ENCODE measurements at regions not wholly inside any gene's neighbourhood (a gene's known extent, or its start where the extent isn't known, plus 50 kb on each side); places are given as distances from the start of the nearest gene placed in this dataset.

DNA sequence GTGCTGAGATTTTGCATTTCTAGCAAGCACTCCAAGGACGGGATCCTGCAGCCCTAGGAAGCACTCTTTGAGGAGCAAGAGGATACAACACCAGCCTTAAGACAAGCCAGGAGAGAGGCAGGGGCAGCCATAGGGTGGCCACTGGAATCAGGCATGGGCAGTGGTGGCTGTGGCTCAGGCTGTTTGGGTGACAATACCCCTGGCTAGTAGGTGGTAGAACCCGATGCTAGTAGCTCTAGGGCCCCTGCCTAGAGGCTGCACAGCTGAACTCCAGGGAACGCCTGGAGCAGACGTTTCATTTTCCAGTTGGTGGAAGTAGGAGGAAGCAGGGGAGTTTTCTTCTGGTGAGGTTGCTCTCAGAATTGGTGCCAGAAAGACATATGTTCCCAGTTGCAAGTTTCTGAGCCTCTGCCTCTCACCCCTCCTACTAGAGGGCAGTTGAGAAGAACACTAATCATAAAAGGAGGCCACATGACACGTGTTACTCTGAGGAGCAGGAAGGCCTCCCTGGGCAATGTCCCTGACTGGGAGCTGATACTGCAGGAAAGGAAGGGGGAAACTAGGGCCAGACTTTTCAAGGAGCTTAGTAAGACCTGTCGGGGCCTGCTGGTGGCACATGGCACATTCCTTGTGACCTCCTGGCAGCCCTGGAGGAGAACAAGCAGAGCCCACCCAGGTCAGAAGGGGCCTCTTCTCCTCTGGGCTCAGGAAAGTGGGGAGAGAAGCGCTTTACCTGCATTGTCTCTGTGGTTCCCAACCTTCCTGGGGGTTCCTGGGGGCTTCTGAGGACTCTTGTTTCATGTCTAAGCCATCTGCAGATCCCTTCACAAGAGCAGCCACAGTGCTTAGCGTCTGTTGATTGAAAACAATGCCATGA, 56.6 kb upstream of the DRD2 start:
- H3K4me3 ChIP-seq: no peak overlapping the region
- H3K27me3 ChIP-seq (ENCODE audit: insufficient read depth, low read depth): peaks cover 41% of the 10 kb centered on the region
- H2AFZ ChIP-seq: no peak overlapping the region
- H3K4me1 ChIP-seq (replicated peaks; ENCODE audit: insufficient read depth): no peaks in the 10 kb centered on the region
- ChIA-PET CTCF (no interaction called here), POLR2A (ENCODE audit: unreplicated experiment) (no interaction called here)
- TF ChIP-seq, protein P1, sequence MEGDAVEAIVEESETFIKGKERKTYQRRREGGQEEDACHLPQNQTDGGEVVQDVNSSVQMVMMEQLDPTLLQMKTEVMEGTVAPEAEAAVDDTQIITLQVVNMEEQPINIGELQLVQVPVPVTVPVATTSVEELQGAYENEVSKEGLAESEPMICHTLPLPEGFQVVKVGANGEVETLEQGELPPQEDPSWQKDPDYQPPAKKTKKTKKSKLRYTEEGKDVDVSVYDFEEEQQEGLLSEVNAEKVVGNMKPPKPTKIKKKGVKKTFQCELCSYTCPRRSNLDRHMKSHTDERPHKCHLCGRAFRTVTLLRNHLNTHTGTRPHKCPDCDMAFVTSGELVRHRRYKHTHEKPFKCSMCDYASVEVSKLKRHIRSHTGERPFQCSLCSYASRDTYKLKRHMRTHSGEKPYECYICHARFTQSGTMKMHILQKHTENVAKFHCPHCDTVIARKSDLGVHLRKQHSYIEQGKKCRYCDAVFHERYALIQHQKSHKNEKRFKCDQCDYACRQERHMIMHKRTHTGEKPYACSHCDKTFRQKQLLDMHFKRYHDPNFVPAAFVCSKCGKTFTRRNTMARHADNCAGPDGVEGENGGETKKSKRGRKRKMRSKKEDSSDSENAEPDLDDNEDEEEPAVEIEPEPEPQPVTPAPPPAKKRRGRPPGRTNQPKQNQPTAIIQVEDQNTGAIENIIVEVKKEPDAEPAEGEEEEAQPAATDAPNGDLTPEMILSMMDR (conservative IDR thresholded peaks at IDR 0.05): no peak
- no peak for TF ChIP-seq EZH2 (IDR thresholded peaks at IDR 0.05; ENCODE audit: low read depth)
- H3K79me2 ChIP-seq (ENCODE audit: low read depth): no peaks in the 10 kb centered on the region
- no peaks in the 10 kb centered on the region for H3K36me3 ChIP-seq (ENCODE audit: low read depth)
- intact Hi-C loops (cut with micrococcal nuclease; ENCODE audit: unreplicated experiment): loop anchor here (1.0 to 10.0 kb wide), 3 partner anchors 199 to 733 kb away; no protein-coding TSS in a partner anchor
- no TSS peak for BruUV-seq (replicated peaks)
- H3K4me2 ChIP-seq: no peak overlapping the region
- H3K27ac ChIP-seq: no peak overlapping the region
- no peaks in the 10 kb centered on the region for H4K20me1 ChIP-seq (ENCODE audit: insufficient read depth)
- H3K9me2 ChIP-seq (ENCODE audit: insufficient read depth): no peaks in the 10 kb centered on the region
- no peak for DNase-seq
- peaks cover 3% of the 10 kb centered on the region; the same call in 1 of the 2 replicates for H3K9me3 ChIP-seq (ENCODE audit: insufficient read depth, low read depth)
- H3F3A ChIP-seq (ENCODE audit: insufficient read depth, low read depth): no peaks in the 10 kb centered on the region

DNA sequence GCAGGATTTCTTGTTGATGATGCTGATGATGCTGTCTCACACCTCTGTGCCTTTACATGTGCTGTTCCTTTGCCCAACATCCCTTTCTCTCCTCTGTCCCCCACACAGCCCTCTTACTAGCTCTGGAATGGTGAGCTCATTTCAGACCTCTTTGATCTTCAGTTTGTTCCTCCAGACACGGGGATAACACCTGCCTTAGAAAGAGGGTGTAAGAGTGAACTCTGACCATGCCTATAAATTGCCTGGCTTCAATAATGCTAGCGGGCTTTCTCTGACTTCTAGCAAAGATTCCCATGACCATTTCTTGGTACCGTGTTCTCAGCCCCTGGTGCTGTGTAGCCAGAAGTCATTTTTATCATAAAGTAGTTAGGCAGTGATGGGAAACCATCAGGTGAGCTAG, 55.9 kb upstream of the DRD2 start:
- Histone ChIP-seq H3K9me2 (ENCODE audit: insufficient read depth) (no peaks in the 10 kb centered on the region), H3K4me1 (replicated peaks; ENCODE audit: insufficient read depth) (no peaks in the 10 kb centered on the region), H2AFZ (no peak overlapping the region), H3K27ac (no peak overlapping the region), H3K79me2 (ENCODE audit: low read depth) (no peaks in the 10 kb centered on the region), H3K4me2 (no peak overlapping the region), H3K27me3 (ENCODE audit: insufficient read depth, low read depth) (peaks cover 36% of the 10 kb centered on the region), H4K20me1 (ENCODE audit: insufficient read depth) (no peaks in the 10 kb centered on the region), H3K4me3 (no peak overlapping the region), H3K9me3 (ENCODE audit: insufficient read depth, low read depth) (peaks cover 3% of the 10 kb centered on the region; the same call in 1 of the 2 replicates), H3K36me3 (ENCODE audit: low read depth) (no peaks in the 10 kb centered on the region), H3F3A (ENCODE audit: insufficient read depth, low read depth) (no peaks in the 10 kb centered on the region)
- POLR2A ChIA-PET (ENCODE audit: unreplicated experiment): no interaction called here
- CTCF ChIA-PET: no interaction called here
- intact Hi-C loops (cut with micrococcal nuclease; ENCODE audit: unreplicated experiment): loop anchor here (10.0 kb wide), 1 partner anchor 734 kb away; no protein-coding TSS in a partner anchor
- DNase-seq: no peak
- TF ChIP-seq, protein P1 (conservative IDR thresholded peaks at IDR 0.05): no peak
- no TSS peak for BruUV-seq (replicated peaks)

DNA sequence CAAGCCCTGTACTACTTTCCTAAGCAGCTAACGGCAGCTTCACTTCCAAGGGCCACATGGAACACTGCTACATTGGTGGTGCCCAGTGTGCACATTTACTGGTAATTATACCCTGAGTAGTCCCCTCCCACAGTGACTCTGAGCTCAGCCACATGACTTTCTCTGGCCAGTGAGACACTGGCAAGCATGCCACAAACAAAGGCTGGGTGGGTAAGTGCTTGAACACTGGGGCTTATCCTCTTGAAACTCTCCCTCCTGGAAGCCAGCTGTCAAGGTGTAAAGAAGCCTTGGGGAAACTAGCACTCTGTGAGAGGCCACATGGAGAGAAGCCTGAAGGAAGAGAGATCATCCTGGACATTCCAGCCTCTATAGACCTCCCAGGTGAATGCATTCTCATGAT, 54.4 kb upstream of the DRD2 start:
- CTCF ChIA-PET: no interaction called here
- no peak overlapping the region for H3K27ac ChIP-seq
- H3K4me1 ChIP-seq (replicated peaks; ENCODE audit: insufficient read depth): no peaks in the 10 kb centered on the region
- no peaks in the 10 kb centered on the region for H3K9me2 ChIP-seq (ENCODE audit: insufficient read depth)
- POLR2A ChIA-PET (ENCODE audit: unreplicated experiment): no interaction called here
- H3K9me3 ChIP-seq (ENCODE audit: insufficient read depth, low read depth): no peaks in the 10 kb centered on the region
- H3F3A ChIP-seq (ENCODE audit: insufficient read depth, low read depth): no peaks in the 10 kb centered on the region
- H3K4me2 ChIP-seq: no peak overlapping the region
- no peaks in the 10 kb centered on the region for H3K36me3 ChIP-seq (ENCODE audit: low read depth)
- no peak overlapping the region for H3K4me3 ChIP-seq
- TF ChIP-seq EZH2 (IDR thresholded peaks at IDR 0.05; ENCODE audit: low read depth): no peak
- TF ChIP-seq, protein P1 (conservative IDR thresholded peaks at IDR 0.05): no peak
- DNase-seq: no peak
- no peak overlapping the region for H2AFZ ChIP-seq
- H4K20me1 ChIP-seq (ENCODE audit: insufficient read depth): no peaks in the 10 kb centered on the region
- no TSS peak for BruUV-seq (replicated peaks)
- intact Hi-C loops (cut with micrococcal nuclease; ENCODE audit: unreplicated experiment): loop anchor here (10.0 kb wide), 1 partner anchor 735 kb away; no protein-coding TSS in a partner anchor
- H3K27me3 ChIP-seq (ENCODE audit: insufficient read depth, low read depth): peaks cover 32% of the 10 kb centered on the region
- no peaks in the 10 kb centered on the region for H3K79me2 ChIP-seq (ENCODE audit: low read depth)
